ENCODE measurements at regions not wholly inside any gene's neighbourhood (a gene's known extent, or its start where the extent isn't known, plus 50 kb on each side); places are given as distances from the start of the nearest gene placed in this dataset.

DNA sequence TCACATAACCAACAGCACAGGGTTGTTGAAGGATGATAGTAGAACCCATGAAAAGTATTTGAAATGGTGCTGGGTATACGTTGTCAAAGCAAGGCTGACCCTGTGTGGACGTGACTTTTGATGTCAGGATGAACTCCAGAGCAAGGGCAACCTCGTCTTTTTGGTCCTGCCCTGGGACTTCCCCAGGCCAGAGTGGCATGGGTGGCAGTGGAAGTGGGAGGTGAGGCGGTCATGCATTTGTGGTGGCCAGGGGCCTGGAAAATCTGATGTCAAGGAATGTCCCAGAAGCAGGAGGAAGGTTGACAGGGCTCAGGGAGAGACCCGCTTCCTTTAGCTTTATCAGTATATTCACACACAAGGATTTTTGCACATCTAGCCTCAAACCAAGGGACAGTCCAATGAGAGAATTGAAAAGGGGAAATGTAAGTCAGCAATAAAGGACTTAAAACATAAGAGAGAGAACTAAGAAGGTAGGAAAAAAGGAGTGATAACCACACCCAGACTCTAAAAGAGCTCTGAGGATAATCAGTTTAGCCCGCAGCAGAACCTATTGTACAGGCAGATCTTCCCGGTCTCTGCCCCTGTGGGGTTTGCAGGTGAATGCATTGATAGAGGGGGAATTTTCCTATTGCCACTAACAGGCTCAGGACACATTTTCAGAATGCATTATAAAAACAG, 98.8 kb upstream of the HDGFL1 start:
- Histone ChIP-seq H3K4me1 (peaks cover 13% of the 10 kb centered on the region; the same call in 1 of the 2 replicates), H3K36me3 (no peaks in the 10 kb centered on the region), H3K9me3 (no peaks in the 10 kb centered on the region), H3K4me3 (ENCODE audit: low read depth, low read length) (peak overlapping the region; percentile 17; the same call in 1 of the 2 replicates), H3K27me3 (no peaks in the 10 kb centered on the region)
- TF ChIP-seq CTCF (IDR thresholded peaks at IDR 0.05; ENCODE audit: low read depth, low read length), result no peak
- no peak for DNase-seq

DNA sequence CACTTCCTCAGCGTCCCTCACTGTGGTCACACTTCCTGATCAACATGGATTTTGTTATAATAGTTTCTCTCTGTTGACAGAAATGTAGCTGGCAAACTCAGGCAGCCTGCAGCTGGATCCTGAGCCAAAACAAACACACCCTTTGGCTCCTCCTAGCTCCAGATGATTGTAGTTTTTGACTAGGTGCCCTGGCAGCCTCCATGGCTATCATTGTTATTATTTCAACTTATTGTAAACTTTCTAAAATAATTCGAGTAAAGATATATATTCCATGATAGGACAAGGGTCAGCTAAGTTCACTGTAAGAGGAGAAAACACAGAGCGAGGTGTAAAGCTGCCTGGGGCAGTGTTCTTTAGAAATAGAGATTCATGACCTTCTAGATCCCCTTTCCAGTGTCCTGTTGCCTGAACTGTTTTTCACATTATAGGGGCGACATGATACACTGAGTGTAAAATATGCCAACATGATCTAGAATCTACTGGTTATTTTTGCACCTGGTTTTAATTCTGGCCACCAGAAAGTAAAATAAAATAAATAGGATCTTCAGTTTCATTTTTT, 98.2 kb upstream of the HDGFL1 start:
- H3K27me3 ChIP-seq, result no peaks in the 10 kb centered on the region
- H3K4me3 ChIP-seq (ENCODE audit: low read depth, low read length), result peak overlapping the region; percentile 17
- DNase-seq, result peak; percentile 43
- TF ChIP-seq CTCF (IDR thresholded peaks at IDR 0.05; ENCODE audit: low read depth, low read length), result peak; percentile 38
- no peaks in the 10 kb centered on the region for H3K36me3 ChIP-seq
- no peaks in the 10 kb centered on the region for H3K9me3 ChIP-seq
- H3K4me1 ChIP-seq, result peaks cover 13% of the 10 kb centered on the region; the same call in 1 of the 2 replicates

DNA sequence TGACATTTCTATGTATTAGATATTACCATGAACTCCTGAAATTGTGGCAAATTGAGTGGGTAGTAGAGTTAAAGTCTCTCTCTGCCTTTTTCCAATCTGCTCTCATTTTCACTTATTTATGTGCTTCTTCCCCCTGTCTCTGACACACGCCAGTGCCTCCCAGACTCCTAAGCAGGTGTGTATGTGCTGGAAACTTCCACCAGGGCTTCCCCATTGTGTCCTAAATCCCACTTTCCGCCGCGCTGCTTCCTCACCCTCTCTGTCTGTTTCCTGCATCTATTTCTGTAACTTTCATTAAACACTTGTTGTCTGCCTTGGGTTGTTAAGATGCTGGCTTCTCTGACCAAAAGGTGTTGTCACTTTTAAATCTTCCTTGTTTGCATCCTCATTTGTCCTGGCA, 97.6 kb upstream of the HDGFL1 start:
- Histone ChIP-seq H3K36me3 (no peaks in the 10 kb centered on the region), H3K27me3 (no peaks in the 10 kb centered on the region), H3K4me3 (ENCODE audit: low read depth, low read length) (no peak overlapping the region), H3K4me1 (peaks cover 13% of the 10 kb centered on the region; the same call in 1 of the 2 replicates), H3K9me3 (no peaks in the 10 kb centered on the region)
- no peak for DNase-seq
- no peak for TF ChIP-seq CTCF (IDR thresholded peaks at IDR 0.05; ENCODE audit: low read depth, low read length)

DNA sequence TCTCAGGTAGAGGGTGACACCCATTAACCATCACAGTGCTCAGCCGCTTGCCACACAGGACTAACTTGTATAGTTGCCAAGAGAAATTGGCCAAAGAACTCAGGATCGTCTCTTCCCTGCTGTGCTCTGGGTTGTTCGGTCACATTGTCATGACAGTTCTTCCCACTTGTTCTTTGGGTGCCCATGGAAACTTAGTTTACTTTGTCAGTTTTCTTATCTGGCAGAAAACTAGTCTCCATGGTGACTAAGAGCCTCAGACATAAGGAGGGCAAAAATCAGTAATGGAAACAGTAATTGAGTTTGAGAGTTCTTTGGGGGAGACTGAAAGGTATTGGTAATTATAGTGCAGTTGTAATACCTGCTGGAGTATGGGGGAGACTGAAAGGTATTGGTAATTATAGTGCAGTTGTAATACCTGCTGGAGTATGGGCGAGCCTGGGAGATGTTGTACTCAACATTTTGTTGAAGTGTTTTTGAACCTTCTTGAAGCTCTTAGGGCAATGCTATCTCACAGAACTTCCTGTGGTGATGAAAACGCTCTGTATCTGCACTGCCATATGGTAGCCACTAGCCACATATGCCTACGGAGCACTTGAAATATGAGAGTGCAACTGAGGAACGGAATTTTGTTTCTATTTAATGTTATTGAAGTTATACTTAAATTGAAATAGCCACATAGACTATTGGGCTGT, 95.2 kb upstream of the HDGFL1 start:
- Histone ChIP-seq H3K27me3 (no peaks in the 10 kb centered on the region), H3K4me1 (peaks cover 15% of the 10 kb centered on the region; the same call in 1 of the 2 replicates), H3K9me3 (no peaks in the 10 kb centered on the region), H3K4me3 (ENCODE audit: low read depth, low read length) (no peak overlapping the region), H3K36me3 (no peaks in the 10 kb centered on the region)
- no peak for DNase-seq
- TF ChIP-seq CTCF (IDR thresholded peaks at IDR 0.05; ENCODE audit: low read depth, low read length), result no peak

- no peak for DNase-seq
- no peak for TF ChIP-seq CTCF (IDR thresholded peaks at IDR 0.05; ENCODE audit: low read depth, low read length)
- no peak overlapping the region for H3K4me3 ChIP-seq (ENCODE audit: low read depth, low read length)
- no peaks in the 10 kb centered on the region for H3K36me3 ChIP-seq
- H3K4me1 ChIP-seq, result peaks cover 5% of the 10 kb centered on the region; the same call in 1 of the 2 replicates
- H3K27me3 ChIP-seq, result no peaks in the 10 kb centered on the region
- H3K9me3 ChIP-seq, result no peaks in the 10 kb centered on the region
Observed at GRCh38 chr6:22476811-22477390, 92.5 kb upstream of the HDGFL1 start.
